ENCODE measurements at regions not wholly inside any gene's neighbourhood (a gene's known extent, or its start where the extent isn't known, plus 50 kb on each side); places are given as distances from the start of the nearest gene placed in this dataset.

DNA sequence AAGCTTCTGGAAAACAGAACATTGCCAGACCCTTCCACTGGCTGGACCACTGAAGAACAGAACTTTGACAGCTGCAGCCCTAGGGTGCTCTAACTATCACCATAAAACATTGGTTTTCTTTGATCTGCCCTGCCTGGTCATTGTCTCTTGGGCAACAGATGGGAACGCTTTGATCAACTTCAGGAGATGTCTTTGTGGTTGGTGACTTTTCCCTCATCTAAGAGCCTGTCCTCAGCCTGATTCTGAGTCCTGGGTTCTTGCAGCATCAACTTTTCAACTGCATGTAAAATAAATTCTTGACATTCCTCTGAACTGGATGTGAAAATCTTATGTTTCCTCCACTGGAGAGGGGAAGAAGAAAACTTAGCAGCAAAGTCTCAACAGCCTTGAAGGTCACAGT is 53.1 kb upstream of the ZNRF2 start:
- BruUV-seq (replicated peaks): no TSS peak
- Histone ChIP-seq H3K9me3 (no peaks in the 10 kb centered on the region), H3K27me3 (replicated peaks; ENCODE audit: control insufficient read depth, insufficient read depth, low read length) (no peaks in the 10 kb centered on the region; the same call in 1 of the 2 replicates), H3K4me1 (0 out of 2 replicates have a peak, but pooled peaks cover 5% of the 10 kb centered on the region), H3K36me3 (ENCODE audit: control insufficient read depth, insufficient read depth, low read length) (no peaks in the 10 kb centered on the region), H3K4me3 (ENCODE audit: low read depth, low read length) (no peak overlapping the region)
- Mint-ChIP-seq H3K4me1 (ENCODE audit: low read depth, unreplicated experiment) (peaks cover 9% of the 10 kb centered on the region), H3K36me3 (ENCODE audit: insufficient read depth, unreplicated experiment) (no peaks in the 10 kb centered on the region), H3K27ac (ENCODE audit: unreplicated experiment) (no peak overlapping the region), H3K4me3 (ENCODE audit: unreplicated experiment) (no peak overlapping the region), H3K27me3 (ENCODE audit: insufficient read depth, unreplicated experiment) (peaks cover 6% of the 10 kb centered on the region), H3K9me3 (ENCODE audit: unreplicated experiment) (no peaks in the 10 kb centered on the region)
- no peak for DNase-seq
- TF ChIP-seq, protein P1, sequence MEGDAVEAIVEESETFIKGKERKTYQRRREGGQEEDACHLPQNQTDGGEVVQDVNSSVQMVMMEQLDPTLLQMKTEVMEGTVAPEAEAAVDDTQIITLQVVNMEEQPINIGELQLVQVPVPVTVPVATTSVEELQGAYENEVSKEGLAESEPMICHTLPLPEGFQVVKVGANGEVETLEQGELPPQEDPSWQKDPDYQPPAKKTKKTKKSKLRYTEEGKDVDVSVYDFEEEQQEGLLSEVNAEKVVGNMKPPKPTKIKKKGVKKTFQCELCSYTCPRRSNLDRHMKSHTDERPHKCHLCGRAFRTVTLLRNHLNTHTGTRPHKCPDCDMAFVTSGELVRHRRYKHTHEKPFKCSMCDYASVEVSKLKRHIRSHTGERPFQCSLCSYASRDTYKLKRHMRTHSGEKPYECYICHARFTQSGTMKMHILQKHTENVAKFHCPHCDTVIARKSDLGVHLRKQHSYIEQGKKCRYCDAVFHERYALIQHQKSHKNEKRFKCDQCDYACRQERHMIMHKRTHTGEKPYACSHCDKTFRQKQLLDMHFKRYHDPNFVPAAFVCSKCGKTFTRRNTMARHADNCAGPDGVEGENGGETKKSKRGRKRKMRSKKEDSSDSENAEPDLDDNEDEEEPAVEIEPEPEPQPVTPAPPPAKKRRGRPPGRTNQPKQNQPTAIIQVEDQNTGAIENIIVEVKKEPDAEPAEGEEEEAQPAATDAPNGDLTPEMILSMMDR (IDR thresholded peaks at IDR 0.05; ENCODE audit: insufficient read depth in 1 of 2, low read depth in 1 of 2, low read length in 1 of 2, severe bottlenecking in 1 of 2, unreplicated experiment in 1 of 2): no peak
- intact Hi-C loops (cut with micrococcal nuclease; ENCODE audit: unreplicated experiment): no loop called here
- CTCF ChIA-PET: no interaction called here
- POLR2A ChIA-PET: no interaction called here

DNA sequence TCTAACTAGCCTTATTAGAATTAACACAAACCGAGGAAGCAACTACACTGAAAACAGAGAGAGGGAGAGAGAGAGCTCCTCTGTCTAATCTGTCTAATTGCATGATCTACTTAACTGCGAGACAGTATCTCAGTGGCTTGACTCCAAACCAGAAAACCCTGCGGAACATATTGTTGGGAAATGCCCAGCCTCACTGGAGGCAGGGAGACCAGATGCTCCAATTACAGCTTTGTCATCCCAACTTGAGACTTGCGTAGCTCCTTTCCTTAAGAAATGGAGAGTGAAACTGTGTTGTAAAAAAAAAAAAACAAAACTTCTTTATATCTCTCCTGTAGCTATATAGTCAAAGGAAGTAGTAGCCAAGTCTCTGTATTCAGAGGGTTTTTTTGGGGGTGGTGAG is 52.0 kb upstream of the ZNRF2 start:
- Mint-ChIP-seq H3K4me1 (ENCODE audit: low read depth, unreplicated experiment) (no peaks in the 10 kb centered on the region), H3K27ac (ENCODE audit: unreplicated experiment) (no peak overlapping the region), H3K9me3 (ENCODE audit: unreplicated experiment) (no peaks in the 10 kb centered on the region), H3K27me3 (ENCODE audit: insufficient read depth, unreplicated experiment) (peaks cover 8% of the 10 kb centered on the region), H3K36me3 (ENCODE audit: insufficient read depth, unreplicated experiment) (no peaks in the 10 kb centered on the region), H3K4me3 (ENCODE audit: unreplicated experiment) (no peak overlapping the region)
- TF ChIP-seq, protein P1 (IDR thresholded peaks at IDR 0.05; ENCODE audit: insufficient read depth in 1 of 2, low read depth in 1 of 2, low read length in 1 of 2, severe bottlenecking in 1 of 2, unreplicated experiment in 1 of 2): no peak
- Histone ChIP-seq H3K4me3 (ENCODE audit: low read depth, low read length) (no peak overlapping the region), H3K4me1 (no peaks in the 10 kb centered on the region), H3K36me3 (ENCODE audit: control insufficient read depth, insufficient read depth, low read length) (no peaks in the 10 kb centered on the region), H3K27me3 (replicated peaks; ENCODE audit: control insufficient read depth, insufficient read depth, low read length) (no peaks in the 10 kb centered on the region; the same call in 1 of the 2 replicates), H3K9me3 (no peaks in the 10 kb centered on the region)
- no TSS peak for BruUV-seq (replicated peaks)
- intact Hi-C loops (cut with micrococcal nuclease; ENCODE audit: unreplicated experiment): no loop called here
- ChIA-PET CTCF (interaction anchor here (0.6 to 0.9 kb wide), 3 partner anchors 9 to 423 kb away, joined by 3 read pairs; no protein-coding TSS in a partner anchor), POLR2A (no interaction called here)
- DNase-seq: no peak
